ENCODE measurements at regions not wholly inside any gene's neighbourhood (a gene's known extent, or its start where the extent isn't known, plus 50 kb on each side); places are given as distances from the start of the nearest gene placed in this dataset.

DNA sequence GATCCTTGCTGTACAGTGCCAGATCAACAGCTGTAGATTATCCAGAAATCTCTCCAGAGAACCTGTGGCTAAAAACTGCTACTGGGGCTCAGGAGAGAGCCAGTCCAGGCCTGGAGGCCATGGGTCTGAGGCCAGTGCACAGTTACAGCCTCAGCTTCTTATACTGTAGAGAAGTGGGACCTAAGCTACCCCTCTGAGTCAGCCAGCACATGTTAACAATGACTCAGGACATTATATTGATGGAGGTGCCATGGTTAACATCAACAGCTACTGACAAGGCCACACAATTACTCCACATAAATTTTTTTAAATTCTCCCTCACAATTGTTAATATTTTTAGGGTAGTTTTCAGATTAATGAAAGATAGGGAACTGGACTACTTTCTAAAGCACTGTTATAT lies 138.5 kb downstream of the RBM26 start:
- no peak for DNase-seq (ENCODE audit: low read depth)
- no peak for TF ChIP-seq CTCF (conservative IDR thresholded peaks at IDR 0.05; ENCODE audit: low read depth, low read length)
- H3K4me3 ChIP-seq (ENCODE audit: low read length): no peak overlapping the region

GRCh38 chr13:79258489-79258888 lies 147.6 kb downstream of the RBM26 start:
- DNase-seq (ENCODE audit: low read depth): no peak
- no peak for TF ChIP-seq CTCF (conservative IDR thresholded peaks at IDR 0.05; ENCODE audit: low read depth, low read length)
- no peak overlapping the region for H3K4me3 ChIP-seq (ENCODE audit: low read length)

- no peak overlapping the region for H3K4me3 ChIP-seq (ENCODE audit: low read length)
- no peak for TF ChIP-seq CTCF (conservative IDR thresholded peaks at IDR 0.05; ENCODE audit: low read depth, low read length)
- no peak for DNase-seq (ENCODE audit: low read depth)
Observed at GRCh38 chr13:79246578-79246949, 159.5 kb downstream of the RBM26 start.

DNA sequence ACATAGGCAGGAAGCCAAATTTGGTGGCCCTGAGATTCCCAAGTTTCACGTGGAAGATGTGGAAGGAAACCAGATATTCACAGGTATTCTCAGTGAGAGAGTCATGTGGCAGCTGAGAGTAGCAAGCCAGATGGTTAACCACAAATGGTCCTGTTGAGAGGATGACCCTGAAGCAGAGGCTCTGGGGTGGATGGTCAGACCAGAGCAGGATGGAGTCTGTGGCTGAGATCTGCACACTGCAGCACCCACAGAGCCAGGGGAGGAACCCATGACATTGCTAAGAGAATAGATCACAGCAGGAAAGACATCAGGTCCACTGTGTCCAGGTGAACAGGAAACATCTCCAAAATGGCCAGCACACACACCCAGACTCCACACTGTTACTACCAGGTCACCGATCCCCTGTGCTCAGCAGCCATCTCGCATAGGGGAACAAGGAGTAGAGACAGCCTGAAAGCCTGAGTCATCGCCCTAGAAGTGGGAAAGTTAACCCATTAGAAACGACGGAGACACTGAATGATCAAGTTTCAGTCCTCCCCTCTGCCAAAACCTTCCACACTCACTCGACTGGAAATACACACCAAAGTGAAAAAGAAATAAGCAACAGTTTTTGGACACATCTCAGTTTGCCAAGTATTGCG lies 160.0 kb downstream of the RBM26 start:
- H3K4me3 ChIP-seq (ENCODE audit: low read length): no peak overlapping the region

DNA sequence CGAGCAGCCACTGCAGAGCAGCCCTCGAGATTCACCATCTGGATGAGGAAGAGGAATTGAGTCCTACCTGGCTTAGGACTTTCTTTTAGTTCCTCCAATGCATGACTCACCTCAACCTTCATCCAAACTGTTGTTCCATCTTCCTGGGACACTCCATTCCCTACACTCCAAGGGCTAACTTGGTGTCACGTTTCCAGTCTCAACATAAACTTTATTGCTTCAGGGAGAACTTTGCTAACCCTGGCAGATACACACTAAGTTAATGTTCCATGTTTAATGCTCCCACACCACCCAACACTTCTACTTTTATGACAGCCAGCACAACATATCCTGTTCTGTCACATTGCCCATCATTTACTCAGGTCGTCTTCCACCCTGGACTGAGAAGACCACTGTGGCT lies 164.4 kb downstream of the RBM26 start:
- no peak for DNase-seq (ENCODE audit: low read depth)
- no peak for TF ChIP-seq CTCF (conservative IDR thresholded peaks at IDR 0.05; ENCODE audit: low read depth, low read length)
- no peak overlapping the region for H3K4me3 ChIP-seq (ENCODE audit: low read length)

More for the DNA sequence above, 160.0 kb downstream of the RBM26 start:
- no peak for TF ChIP-seq CTCF (conservative IDR thresholded peaks at IDR 0.05; ENCODE audit: low read depth, low read length)
- no peak for DNase-seq (ENCODE audit: low read depth)

GRCh38 chr13:79237981-79238380 lies 168.1 kb downstream of the RBM26 start:
- TF ChIP-seq CTCF (conservative IDR thresholded peaks at IDR 0.05; ENCODE audit: low read depth, low read length): no peak
- no peak overlapping the region for H3K4me3 ChIP-seq (ENCODE audit: low read length)
- DNase-seq (ENCODE audit: low read depth): no peak

DNA sequence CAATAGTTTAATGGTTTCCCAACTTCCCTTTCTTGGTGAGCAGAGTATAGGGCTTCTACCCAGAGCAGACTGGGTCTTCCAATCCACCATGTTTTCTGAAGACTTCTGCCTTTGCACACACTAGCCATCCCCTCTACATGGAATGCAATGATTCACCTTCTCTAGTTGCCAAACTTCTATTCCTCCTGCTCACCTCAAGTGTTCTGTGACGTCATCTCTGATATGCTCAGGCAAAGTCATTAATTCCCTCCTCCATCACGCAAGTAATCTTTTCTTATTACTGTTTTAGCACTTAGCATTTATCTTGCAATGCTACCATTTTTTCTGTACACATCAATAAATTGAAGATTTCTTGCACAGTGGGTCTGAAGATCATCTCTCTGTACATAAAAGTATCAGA lies 174.2 kb downstream of the RBM26 start:
- H3K4me3 ChIP-seq (ENCODE audit: low read length): no peak overlapping the region
- DNase-seq (ENCODE audit: low read depth): no peak
- no peak for TF ChIP-seq CTCF (conservative IDR thresholded peaks at IDR 0.05; ENCODE audit: low read depth, low read length)

Data from retinal pigment epithelial cell (primary cell).